Karpas-422 (cell line): ENCODE measurements at regions not wholly inside any gene's neighbourhood (a gene's known extent, or its start where the extent isn't known, plus 50 kb on each side); places are given as distances from the start of the nearest gene placed in this dataset.

Source experiments
- DNase-seq: peaks from one replicate; pipeline ENCODE4 v3.0.0-alpha.2; 2015
- H2AFZ ChIP-seq: fragments of 200-600 bp; sonication (generic); 2 replicates; pipeline ENCODE4 v1.6.1; 2014; ENCODE audit warnings: antibody characterized with exemption, low read length, mixed read lengths
- H3K27ac ChIP-seq: fragments of 200-600 bp; sonication (generic); 2 replicates; pipeline ENCODE4 v1.5.1; 2014; ENCODE audit warnings: mild to moderate bottlenecking, low read length, moderate library complexity
- H3K27me3 ChIP-seq: fragments of 200-600 bp; sonication (generic); 2 replicates; pipeline ENCODE4 v1.6.1; 2014; ENCODE audit warnings: low read length, mixed read lengths
- H3K36me3 ChIP-seq: fragments of 200-600 bp; sonication (generic); 2 replicates; pipeline ENCODE4 v1.6.1; 2014; ENCODE audit warnings: low read length, mixed read lengths; ENCODE audit not compliant: insufficient read depth
- H3K4me1 ChIP-seq: fragments of 200-600 bp; sonication (generic); 2 replicates; pipeline ENCODE4 v1.6.1; 2014; ENCODE audit warnings: mild to moderate bottlenecking, low read length, mixed read lengths
- H3K4me2 ChIP-seq: fragments of 200-600 bp; sonication (generic); 2 replicates; pipeline ENCODE4 v1.6.1; 2014; ENCODE audit warnings: low read length, low read depth, mild to moderate bottlenecking; ENCODE audit not compliant: poor library complexity, severe bottlenecking
- H3K4me3 ChIP-seq: fragments of 200-600 bp; sonication (generic); 2 replicates; pipeline ENCODE4 v1.5.1; 2014; ENCODE audit warnings: mild to moderate bottlenecking, antibody characterized with exemption, low read length, mixed read lengths
- H3K79me2 ChIP-seq: fragments of 200-600 bp; sonication (generic); 2 replicates; pipeline ENCODE4 v1.6.1; 2014; ENCODE audit warnings: mild to moderate bottlenecking, low read length, mixed read lengths
- H3K9ac ChIP-seq: fragments of 200-600 bp; sonication (generic); 2 replicates; pipeline ENCODE4 v1.6.0; 2014; ENCODE audit warnings: low read length
- H3K9me2 ChIP-seq: fragments of 200-600 bp; sonication (generic), shearing (Covaris generic); replicated peaks from 2 replicates; pipeline ENCODE4 v1.6.0; 2014; ENCODE audit warnings: mild to moderate bottlenecking, low read length, moderate library complexity; ENCODE audit not compliant: insufficient read depth
- H3K9me3 ChIP-seq: fragments of 300-700, 200-600 bp; sonication (generic); 2 replicates; pipeline ENCODE4 v1.6.1; 2014; ENCODE audit warnings: low read length, mixed read lengths
- H4K20me1 ChIP-seq: fragments of 200-600 bp; sonication (generic); 2 replicates; pipeline ENCODE4 v1.6.1; 2014; ENCODE audit warnings: mild to moderate bottlenecking, antibody characterized with exemption, low read length, low read depth; ENCODE audit not compliant: insufficient read depth

GRCh38 chr12:43038991-43039390, 449.4 kb upstream of the PRICKLE1 start:
- no peak overlapping the region for H3K4me3 ChIP-seq
- H3K36me3 ChIP-seq: no peaks in the 10 kb centered on the region
- H3K4me1 ChIP-seq: no peaks in the 10 kb centered on the region
- H3K4me2 ChIP-seq: no peak overlapping the region
- H3K79me2 ChIP-seq: no peaks in the 10 kb centered on the region
- H3K27me3 ChIP-seq: no peaks in the 10 kb centered on the region
- no peak for DNase-seq
- H3K9me3 ChIP-seq: no peaks in the 10 kb centered on the region
- no peak overlapping the region for H3K27ac ChIP-seq
- H3K9me2 ChIP-seq: no peaks in the 10 kb centered on the region
- no peak overlapping the region for H2AFZ ChIP-seq
- H3K9ac ChIP-seq: no peak overlapping the region
- H4K20me1 ChIP-seq: no peaks in the 10 kb centered on the region

GRCh38 chr12:43029971-43030370, 440.4 kb upstream of the PRICKLE1 start:
- Histone ChIP-seq H3K9me3 (no peaks in the 10 kb centered on the region), H3K4me1 (no peaks in the 10 kb centered on the region), H3K4me2 (no peak overlapping the region), H2AFZ (no peak overlapping the region), H3K9me2 (no peaks in the 10 kb centered on the region), H3K4me3 (no peak overlapping the region), H4K20me1 (no peaks in the 10 kb centered on the region), H3K27me3 (no peaks in the 10 kb centered on the region), H3K79me2 (no peaks in the 10 kb centered on the region), H3K36me3 (no peaks in the 10 kb centered on the region), H3K27ac (no peak overlapping the region), H3K9ac (no peak overlapping the region)
- DNase-seq: no peak

- Histone ChIP-seq H3K27ac (no peak overlapping the region), H3K9me3 (no peaks in the 10 kb centered on the region), H3K4me2 (no peak overlapping the region), H2AFZ (no peak overlapping the region), H3K9me2 (no peaks in the 10 kb centered on the region), H3K4me3 (no peak overlapping the region), H3K36me3 (no peaks in the 10 kb centered on the region), H3K27me3 (no peaks in the 10 kb centered on the region), H3K79me2 (no peaks in the 10 kb centered on the region), H4K20me1 (no peaks in the 10 kb centered on the region), H3K9ac (no peak overlapping the region), H3K4me1 (no peaks in the 10 kb centered on the region)
- no peak for DNase-seq
These were observed 439.3 kb upstream of the PRICKLE1 start for GRCh38 chr12:43028826-43029225.

- H3K79me2 ChIP-seq: no peaks in the 10 kb centered on the region
- no peaks in the 10 kb centered on the region for H3K9me2 ChIP-seq
- H3K9ac ChIP-seq: no peak overlapping the region
- H3K27ac ChIP-seq: no peak overlapping the region
- H3K4me2 ChIP-seq: no peak overlapping the region
- no peak overlapping the region for H2AFZ ChIP-seq
- H3K9me3 ChIP-seq: no peaks in the 10 kb centered on the region
- no peaks in the 10 kb centered on the region for H4K20me1 ChIP-seq
- H3K36me3 ChIP-seq: no peaks in the 10 kb centered on the region
- no peak for DNase-seq
- no peak overlapping the region for H3K4me3 ChIP-seq
- H3K27me3 ChIP-seq: no peaks in the 10 kb centered on the region
- H3K4me1 ChIP-seq: no peaks in the 10 kb centered on the region
These were observed 433.3 kb upstream of the PRICKLE1 start for GRCh38 chr12:43022838-43023237.

GRCh38 chr12:43015090-43015737, 425.7 kb upstream of the PRICKLE1 start:
- DNase-seq: no peak
- H3K36me3 ChIP-seq: no peaks in the 10 kb centered on the region
- no peak overlapping the region for H3K9ac ChIP-seq
- no peaks in the 10 kb centered on the region for H3K9me2 ChIP-seq
- no peaks in the 10 kb centered on the region for H3K9me3 ChIP-seq
- H2AFZ ChIP-seq: no peak overlapping the region
- H4K20me1 ChIP-seq: no peaks in the 10 kb centered on the region
- H3K4me2 ChIP-seq: no peak overlapping the region
- no peak overlapping the region for H3K4me3 ChIP-seq
- H3K27me3 ChIP-seq: no peaks in the 10 kb centered on the region
- no peaks in the 10 kb centered on the region for H3K4me1 ChIP-seq
- H3K79me2 ChIP-seq: no peaks in the 10 kb centered on the region
- H3K27ac ChIP-seq: no peak overlapping the region

- Histone ChIP-seq H3K4me2 (no peak overlapping the region), H2AFZ (no peak overlapping the region), H3K27me3 (no peaks in the 10 kb centered on the region), H3K36me3 (no peaks in the 10 kb centered on the region), H3K79me2 (no peaks in the 10 kb centered on the region), H3K9ac (no peak overlapping the region), H3K9me2 (no peaks in the 10 kb centered on the region), H4K20me1 (no peaks in the 10 kb centered on the region), H3K9me3 (no peaks in the 10 kb centered on the region), H3K27ac (no peak overlapping the region), H3K4me1 (no peaks in the 10 kb centered on the region), H3K4me3 (no peak overlapping the region)
- DNase-seq: no peak
These were observed 421.9 kb upstream of the PRICKLE1 start for GRCh38 chr12:43011383-43011926.

GRCh38 chr12:43009846-43010240, 420.3 kb upstream of the PRICKLE1 start:
- Histone ChIP-seq H3K79me2 (no peaks in the 10 kb centered on the region), H3K27ac (no peak overlapping the region), H3K9ac (no peak overlapping the region), H3K4me2 (no peak overlapping the region), H3K9me2 (no peaks in the 10 kb centered on the region), H3K27me3 (no peaks in the 10 kb centered on the region), H2AFZ (no peak overlapping the region), H3K9me3 (no peaks in the 10 kb centered on the region), H3K4me3 (no peak overlapping the region), H4K20me1 (no peaks in the 10 kb centered on the region), H3K4me1 (no peaks in the 10 kb centered on the region), H3K36me3 (no peaks in the 10 kb centered on the region)
- DNase-seq: no peak

GRCh38 chr12:43008953-43009845, 419.7 kb upstream of the PRICKLE1 start:
- H3K9ac ChIP-seq: no peak overlapping the region
- H3K36me3 ChIP-seq: no peaks in the 10 kb centered on the region
- H3K27ac ChIP-seq: no peak overlapping the region
- no peak overlapping the region for H3K4me2 ChIP-seq
- H3K9me3 ChIP-seq: no peaks in the 10 kb centered on the region
- H4K20me1 ChIP-seq: no peaks in the 10 kb centered on the region
- no peaks in the 10 kb centered on the region for H3K9me2 ChIP-seq
- no peak for DNase-seq
- H3K4me1 ChIP-seq: no peaks in the 10 kb centered on the region
- H3K27me3 ChIP-seq: no peaks in the 10 kb centered on the region
- no peak overlapping the region for H2AFZ ChIP-seq
- H3K79me2 ChIP-seq: no peaks in the 10 kb centered on the region
- H3K4me3 ChIP-seq: no peak overlapping the region
